ENCODE measurements at regions not wholly inside any gene's neighbourhood (a gene's known extent, or its start where the extent isn't known, plus 50 kb on each side); places are given as distances from the start of the nearest gene placed in this dataset.

DNA sequence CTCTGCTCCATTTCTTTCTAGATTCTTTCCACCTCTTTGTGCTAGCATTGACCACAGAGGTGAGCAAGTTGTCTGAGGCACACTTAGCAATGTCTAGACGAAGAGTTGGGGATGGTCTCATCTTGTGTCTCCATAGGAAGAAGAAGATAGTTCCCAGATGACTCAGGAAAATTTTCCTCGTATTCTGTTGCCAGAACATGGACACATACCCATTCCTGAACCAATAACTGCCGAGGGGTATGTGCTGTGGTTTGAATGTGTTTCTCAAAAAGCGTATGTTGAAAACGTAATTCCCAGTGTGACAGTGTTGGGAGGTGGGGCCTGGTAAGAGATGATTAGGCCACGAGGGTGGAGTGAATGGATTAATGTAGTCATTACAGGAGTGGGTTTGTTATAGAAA is 107.5 kb upstream of the GALNT15 start:
- TF ChIP-seq CTCF (IDR thresholded peaks at IDR 0.05) (no peak), POLR2A (IDR thresholded peaks at IDR 0.05) (no peak)
